ENCODE measurements at regions not wholly inside any gene's neighbourhood (a gene's known extent, or its start where the extent isn't known, plus 50 kb on each side); places are given as distances from the start of the nearest gene placed in this dataset.

GRCh38 chrX:109795682-109796081 lies 62.6 kb upstream of the ACSL4 start:
- H3K9me1 ChIP-seq (ENCODE audit: control insufficient read depth, extremely low read depth, insufficient read depth, low read length) = no peaks in the 10 kb centered on the region
- no peak overlapping the region for H3K27ac ChIP-seq (ENCODE audit: control insufficient read depth, insufficient read depth, low read length)
- H3K79me2 ChIP-seq (ENCODE audit: control insufficient read depth, insufficient read depth, low read length) = no peaks in the 10 kb centered on the region
- no peaks in the 10 kb centered on the region for H3K9me3 ChIP-seq (ENCODE audit: control insufficient read depth, low read depth, low read length)
- no peak for TF ChIP-seq EZH2 (IDR thresholded peaks at IDR 0.05; ENCODE audit: low read length)
- TF ChIP-seq, protein P1, sequence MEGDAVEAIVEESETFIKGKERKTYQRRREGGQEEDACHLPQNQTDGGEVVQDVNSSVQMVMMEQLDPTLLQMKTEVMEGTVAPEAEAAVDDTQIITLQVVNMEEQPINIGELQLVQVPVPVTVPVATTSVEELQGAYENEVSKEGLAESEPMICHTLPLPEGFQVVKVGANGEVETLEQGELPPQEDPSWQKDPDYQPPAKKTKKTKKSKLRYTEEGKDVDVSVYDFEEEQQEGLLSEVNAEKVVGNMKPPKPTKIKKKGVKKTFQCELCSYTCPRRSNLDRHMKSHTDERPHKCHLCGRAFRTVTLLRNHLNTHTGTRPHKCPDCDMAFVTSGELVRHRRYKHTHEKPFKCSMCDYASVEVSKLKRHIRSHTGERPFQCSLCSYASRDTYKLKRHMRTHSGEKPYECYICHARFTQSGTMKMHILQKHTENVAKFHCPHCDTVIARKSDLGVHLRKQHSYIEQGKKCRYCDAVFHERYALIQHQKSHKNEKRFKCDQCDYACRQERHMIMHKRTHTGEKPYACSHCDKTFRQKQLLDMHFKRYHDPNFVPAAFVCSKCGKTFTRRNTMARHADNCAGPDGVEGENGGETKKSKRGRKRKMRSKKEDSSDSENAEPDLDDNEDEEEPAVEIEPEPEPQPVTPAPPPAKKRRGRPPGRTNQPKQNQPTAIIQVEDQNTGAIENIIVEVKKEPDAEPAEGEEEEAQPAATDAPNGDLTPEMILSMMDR (optimal IDR thresholded peaks at IDR 0.05 in 1 of 3, IDR thresholded peaks at IDR 0.05 in 1 of 3, conservative IDR thresholded peaks at IDR 0.05 in 1 of 3; ENCODE audit: extremely low read depth in 1 of 3, insufficient read depth in 2 of 3, low read length in 3 of 3) = no peak
- no peak overlapping the region for H3K4me3 ChIP-seq (ENCODE audit: control insufficient read depth in 2 of 3, extremely low read depth in 1 of 3, insufficient read depth in 2 of 3, low read depth in 1 of 3, low read length in 3 of 3)
- no peak overlapping the region for H3K4me2 ChIP-seq (ENCODE audit: control insufficient read depth, extremely low read depth, insufficient read depth, low read depth, low read length)
- H4K20me1 ChIP-seq (ENCODE audit: control insufficient read depth, extremely low read depth, insufficient read depth, low read length) = no peaks in the 10 kb centered on the region
- H3K36me3 ChIP-seq (ENCODE audit: control insufficient read depth in 2 of 2, extremely low read depth in 1 of 2, insufficient read depth in 2 of 2, low read length in 2 of 2) = no peaks in the 10 kb centered on the region
- no peak for DNase-seq (ENCODE audit: low read depth, low spot score)
- H3K27me3 ChIP-seq (ENCODE audit: control insufficient read depth, extremely low read depth, insufficient read depth, low read length) = no peaks in the 10 kb centered on the region
- peak overlapping the region; percentile 8 for H2AFZ ChIP-seq (ENCODE audit: control insufficient read depth, low read length)
- H3K4me1 ChIP-seq (ENCODE audit: control insufficient read depth, extremely low read depth, insufficient read depth, low read length) = peaks cover 13% of the 10 kb centered on the region
- H3K9ac ChIP-seq (ENCODE audit: control insufficient read depth, extremely low read depth, insufficient read depth, low read length) = no peak overlapping the region
- dilution Hi-C loops (cut with MboI; ENCODE audit: extremely low pct_ligation_motif_present, low sequenced_read_pairs) = no loop called here
- no peak for FAIRE-seq

- no peak overlapping the region for H3K9ac ChIP-seq (ENCODE audit: control insufficient read depth, extremely low read depth, insufficient read depth, low read length)
- H3K9me3 ChIP-seq (ENCODE audit: control insufficient read depth, low read depth, low read length) = no peaks in the 10 kb centered on the region
- dilution Hi-C loops (cut with MboI; ENCODE audit: extremely low pct_ligation_motif_present, low sequenced_read_pairs) = no loop called here
- H3K27ac ChIP-seq (ENCODE audit: control insufficient read depth, insufficient read depth, low read length) = no peak overlapping the region
- no peaks in the 10 kb centered on the region for H3K79me2 ChIP-seq (ENCODE audit: control insufficient read depth, insufficient read depth, low read length)
- DNase-seq (ENCODE audit: low read depth, low spot score) = no peak
- peaks cover 13% of the 10 kb centered on the region for H3K4me1 ChIP-seq (ENCODE audit: control insufficient read depth, extremely low read depth, insufficient read depth, low read length)
- peak; percentile 65 for FAIRE-seq
- no peak overlapping the region for H3K4me2 ChIP-seq (ENCODE audit: control insufficient read depth, extremely low read depth, insufficient read depth, low read depth, low read length)
- no peak overlapping the region for H3K4me3 ChIP-seq (ENCODE audit: control insufficient read depth in 2 of 3, extremely low read depth in 1 of 3, insufficient read depth in 2 of 3, low read depth in 1 of 3, low read length in 3 of 3)
- H3K27me3 ChIP-seq (ENCODE audit: control insufficient read depth, extremely low read depth, insufficient read depth, low read length) = no peaks in the 10 kb centered on the region
- TF ChIP-seq, protein P1 (optimal IDR thresholded peaks at IDR 0.05 in 1 of 3, IDR thresholded peaks at IDR 0.05 in 1 of 3, conservative IDR thresholded peaks at IDR 0.05 in 1 of 3; ENCODE audit: extremely low read depth in 1 of 3, insufficient read depth in 2 of 3, low read length in 3 of 3) = no peak
- TF ChIP-seq EZH2 (IDR thresholded peaks at IDR 0.05; ENCODE audit: low read length) = no peak
- H4K20me1 ChIP-seq (ENCODE audit: control insufficient read depth, extremely low read depth, insufficient read depth, low read length) = no peaks in the 10 kb centered on the region
- H3K36me3 ChIP-seq (ENCODE audit: control insufficient read depth in 2 of 2, extremely low read depth in 1 of 2, insufficient read depth in 2 of 2, low read length in 2 of 2) = no peaks in the 10 kb centered on the region
- no peaks in the 10 kb centered on the region for H3K9me1 ChIP-seq (ENCODE audit: control insufficient read depth, extremely low read depth, insufficient read depth, low read length)
- no peak overlapping the region for H2AFZ ChIP-seq (ENCODE audit: control insufficient read depth, low read length)
These were observed 64.4 kb upstream of the ACSL4 start for GRCh38 chrX:109797311-109797975.

Data from keratinocyte (primary cell).